NT2/D1 (cell line): ENCODE measurements at regions not wholly inside any gene's neighbourhood (a gene's known extent, or its start where the extent isn't known, plus 50 kb on each side); places are given as distances from the start of the nearest gene placed in this dataset.

Source experiments
- SUZ12 ChIP-seq: IDR thresholded peaks from 2 replicates; pipeline ENCODE4 v1.6.1; 2011; ENCODE audit not compliant: insufficient read length, insufficient read depth; ENCODE audit errors: extremely low read depth
- YY1 ChIP-seq: IDR thresholded peaks from 2 replicates; pipeline ENCODE4 v1.6.1; 2011; ENCODE audit not compliant: insufficient read length, insufficient read depth
- ZNF274 ChIP-seq: IDR thresholded peaks from 2 replicates; pipeline ENCODE4 v1.6.1; 2011; ENCODE audit warnings: mild to moderate bottlenecking, low read depth, low read length

- TF ChIP-seq ZNF274 (no peak), YY1 (no peak), SUZ12 (no peak)
These were observed 389.7 kb upstream of the ROBO1 start for GRCh38 chr3:80157546-80157945.
